GM19351 (cell line): ENCODE measurements at regions not wholly inside any gene's neighbourhood (a gene's known extent, or its start where the extent isn't known, plus 50 kb on each side); places are given as distances from the start of the nearest gene placed in this dataset.
A peak's percentile ranks its signal among the peaks of the same experiment; 100 is the strongest.
"Not testable (repeated sequence)": the region's sequence is repeated elsewhere in the genome, so short reads cannot be mapped to it uniquely, and the experiment has no call there.

ENCODE experiments used
- ATAC-seq: cut with Tn5 transposase; IDR thresholded peaks from one replicate; pipeline ENCODE4 v1.9.1; 2021; ENCODE audit warnings: mild to moderate bottlenecking, moderate library complexity; ENCODE audit not compliant: unreplicated experiment

- ATAC-seq: no peak
Observed at GRCh38 chr3:182124716-182125115, 413.0 kb downstream of the SOX2 start.

DNA sequence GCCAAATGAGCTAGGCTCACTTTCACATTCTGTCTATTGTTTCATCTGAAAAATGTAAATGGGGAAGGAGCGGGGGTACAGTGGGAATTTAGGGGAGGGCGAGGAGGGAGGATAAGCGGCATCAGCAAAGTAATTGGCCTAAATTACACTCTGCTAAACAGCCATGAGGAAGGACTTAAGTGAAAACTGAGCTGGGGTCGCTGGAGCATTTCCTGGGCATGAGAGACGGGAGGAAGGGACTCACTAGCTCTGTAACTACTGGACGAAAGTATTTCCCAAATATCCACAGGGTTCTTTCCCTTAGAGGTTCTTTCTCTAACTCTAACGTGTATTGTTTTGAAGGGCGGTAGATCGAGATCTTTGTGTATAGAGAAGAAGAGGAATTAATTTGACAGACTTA is 418.0 kb downstream of the SOX2 start:
- ATAC-seq: no peak

- no peak for ATAC-seq
Observed at GRCh38 chr3:182133752-182134151, 422.0 kb downstream of the SOX2 start.

DNA sequence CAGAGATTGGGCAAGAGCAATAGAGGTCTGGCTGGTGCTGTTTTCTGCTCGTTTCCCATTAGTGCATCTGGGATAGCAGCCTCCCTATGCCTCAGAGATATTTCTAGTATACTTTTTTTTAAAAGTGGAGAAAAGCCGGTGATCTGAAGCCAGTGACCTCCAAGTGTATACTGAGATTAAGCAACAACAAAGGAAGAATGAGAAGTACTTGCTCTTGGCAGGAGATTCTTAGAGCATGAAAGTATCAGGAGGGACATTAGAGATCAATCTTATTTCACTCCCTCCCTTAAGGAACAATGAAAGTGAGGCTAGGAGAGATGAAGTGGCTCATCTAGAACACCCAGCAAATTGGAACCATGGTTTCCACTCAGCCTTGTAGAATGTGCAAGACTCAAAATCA is 423.3 kb downstream of the SOX2 start:
- ATAC-seq: no peak

- ATAC-seq: no peak
Observed at GRCh38 chr3:182136008-182136910, 424.5 kb downstream of the SOX2 start.

GRCh38 chr3:182138393-182138792 is 426.7 kb downstream of the SOX2 start:
- no peak for ATAC-seq

DNA sequence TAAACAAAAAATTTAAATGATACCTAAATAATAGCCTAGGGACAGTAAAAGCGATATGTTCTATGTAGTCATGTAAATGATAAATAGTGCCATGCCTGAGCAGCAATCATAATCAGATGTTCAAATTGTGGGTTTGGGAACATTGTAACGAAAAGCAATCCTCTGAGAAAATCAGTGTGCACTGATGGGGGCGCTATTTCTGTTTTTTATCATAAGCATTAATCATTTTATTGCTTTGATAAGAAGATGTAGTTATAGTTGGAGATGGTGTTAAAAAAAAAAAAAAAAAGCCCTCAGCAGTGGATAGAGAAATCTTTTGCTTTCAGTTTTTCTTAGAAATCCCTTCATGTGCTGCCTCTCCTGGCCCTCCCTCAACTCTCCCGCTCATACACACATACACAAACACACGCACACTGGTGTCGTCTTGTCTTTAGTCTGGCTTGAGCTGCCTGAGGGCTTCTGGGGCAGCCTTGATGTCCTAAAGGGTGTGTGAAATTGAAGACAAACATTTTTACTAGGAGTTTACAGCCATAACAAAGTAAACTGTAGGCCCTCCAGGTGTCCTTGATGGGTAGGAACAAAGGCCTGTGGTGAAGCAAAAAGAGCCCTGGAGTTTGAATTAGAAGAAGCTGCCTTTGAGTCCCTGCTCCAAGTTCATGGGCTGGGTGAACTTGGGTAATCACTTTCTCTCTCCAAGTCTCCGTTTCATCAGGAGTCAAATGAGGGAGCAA is 428.1 kb downstream of the SOX2 start:
- ATAC-seq: no peak

DNA sequence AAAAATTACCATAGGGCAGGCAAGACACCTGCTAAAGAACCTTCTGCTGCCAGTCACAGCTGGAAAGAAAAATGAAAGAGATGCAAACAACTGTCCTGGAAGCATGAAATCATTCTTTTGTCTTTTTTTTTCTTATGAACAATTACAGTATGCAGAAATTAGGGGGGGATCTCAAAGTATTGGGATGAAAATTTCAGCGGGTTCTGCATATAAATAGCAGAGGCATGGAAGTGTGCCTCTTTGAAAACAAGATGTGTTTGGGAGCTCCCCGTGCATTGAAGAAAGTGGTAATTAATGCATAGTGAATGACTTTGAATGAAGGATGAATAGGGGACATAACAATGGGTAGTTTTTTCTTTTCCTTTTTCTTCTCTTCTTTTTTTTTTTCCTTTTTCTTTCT is 431.2 kb downstream of the SOX2 start:
- ATAC-seq: no peak

DNA sequence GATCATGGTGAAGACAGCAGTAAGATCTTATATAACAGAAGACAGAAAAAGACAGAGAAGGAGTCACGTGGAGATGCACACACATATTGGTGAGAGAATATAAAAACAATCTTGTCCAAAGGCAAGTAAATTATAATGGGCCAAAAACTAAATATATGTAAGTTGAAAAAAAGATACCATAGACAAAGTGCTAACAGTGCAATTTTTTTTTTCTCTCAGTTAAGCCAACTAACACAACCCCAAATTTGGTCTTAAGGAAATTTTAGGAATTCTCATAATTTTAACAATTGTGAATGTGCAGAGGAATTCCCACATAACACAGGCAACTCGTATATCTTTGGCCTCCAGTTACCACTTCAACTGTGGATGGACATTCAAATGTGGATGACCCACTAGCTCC is 432.2 kb downstream of the SOX2 start:
- ATAC-seq: no peak

DNA sequence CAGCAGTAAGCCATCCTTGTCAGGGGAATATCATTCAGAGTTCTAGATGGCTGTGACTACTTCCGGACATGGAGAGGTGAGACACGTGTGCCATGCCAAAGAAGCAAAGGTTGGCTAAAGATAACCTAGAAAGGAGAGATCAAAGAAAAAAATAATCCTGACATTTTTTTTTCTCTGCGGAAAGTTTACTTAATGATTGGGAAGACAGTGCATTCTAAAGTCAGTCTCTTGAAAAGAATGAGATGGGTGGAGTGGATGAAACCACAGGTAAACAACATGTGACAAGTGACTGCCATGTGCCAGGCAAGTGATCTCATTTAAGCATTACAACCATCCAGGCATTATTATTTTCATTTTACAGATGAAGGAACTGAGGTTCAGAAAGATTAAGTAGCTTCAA is 436.6 kb downstream of the SOX2 start:
- no peak for ATAC-seq

- no peak for ATAC-seq
Observed at GRCh38 chr3:182149594-182149993, 437.9 kb downstream of the SOX2 start.

- ATAC-seq: not testable (repeated sequence)
Observed at GRCh38 chr3:182156326-182156725, 444.6 kb downstream of the SOX2 start.

- no peak for ATAC-seq
Observed at GRCh38 chr3:182165234-182165633, 453.5 kb downstream of the SOX2 start.

GRCh38 chr3:182172534-182172933 is 460.8 kb downstream of the SOX2 start:
- no peak for ATAC-seq

GRCh38 chr3:182178488-182179200 is 466.9 kb downstream of the SOX2 start:
- ATAC-seq: no peak

- ATAC-seq: no peak
Observed at GRCh38 chr3:182179631-182180030, 467.9 kb downstream of the SOX2 start.

GRCh38 chr3:182180654-182181385 is 469.1 kb downstream of the SOX2 start:
- no peak for ATAC-seq

GRCh38 chr3:182182531-182182968 is 470.8 kb downstream of the SOX2 start:
- peak; percentile 95 for ATAC-seq

- no peak for ATAC-seq
Observed at GRCh38 chr3:182183716-182184430, 472.1 kb downstream of the SOX2 start.

DNA sequence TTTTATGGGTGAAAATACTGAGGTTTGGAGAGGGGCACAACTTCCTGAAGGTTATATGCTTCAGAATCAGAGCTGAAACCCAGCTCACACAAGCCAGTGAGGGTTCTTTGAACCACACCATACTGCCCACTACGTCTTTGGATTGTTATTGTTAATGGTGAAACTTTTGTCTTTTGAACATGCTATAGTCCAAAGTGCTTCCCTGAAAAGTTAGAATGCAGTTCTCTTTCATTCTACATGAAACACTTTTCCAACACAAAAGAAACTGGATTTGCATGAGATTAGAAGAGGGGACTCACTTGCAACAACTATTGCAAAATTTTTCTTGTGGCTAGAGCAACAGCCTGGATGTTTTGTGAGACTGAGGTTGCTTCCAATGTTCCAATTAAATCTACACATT is 473.6 kb downstream of the SOX2 start:
- ATAC-seq: no peak
